ENCODE measurements at regions not wholly inside any gene's neighbourhood (a gene's known extent, or its start where the extent isn't known, plus 50 kb on each side); places are given as distances from the start of the nearest gene placed in this dataset.
"Not testable (repeated sequence)": the region's sequence is repeated elsewhere in the genome, so short reads cannot be mapped to it uniquely, and the experiment has no call there.

DNA sequence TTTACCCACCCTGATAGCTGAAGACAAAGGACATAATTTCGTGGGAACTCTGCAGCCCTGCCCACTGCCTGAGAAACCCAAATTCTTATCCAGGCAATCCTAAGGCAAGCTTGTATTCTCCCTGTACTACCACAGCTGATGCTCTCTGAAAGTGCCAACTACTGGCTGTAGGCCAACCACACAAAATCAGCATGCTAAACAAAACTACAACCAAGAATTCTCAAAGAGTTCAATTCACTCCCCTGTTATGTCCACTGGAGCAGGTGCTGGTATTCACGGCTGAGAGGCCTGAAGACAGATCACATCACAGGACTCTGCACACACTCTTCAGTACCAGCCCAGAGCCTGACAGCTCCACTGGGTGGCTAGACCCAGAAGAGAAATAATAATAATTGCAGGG, 375.9 kb upstream of the NDST4 start:
- WGBS, 2 experiments: 82 to 95% methylated on average over 2 of the region's 2 CpGs
- Histone ChIP-seq H3K36me3 (ENCODE audit: control insufficient read depth, insufficient read depth, low read length) (no peaks in the 10 kb centered on the region), H3K4me3 (ENCODE audit: insufficient read depth, low read depth, low read length) (no peak overlapping the region), H3K27ac (ENCODE audit: insufficient read depth, low read depth, low read length, poor library complexity, severe bottlenecking) (no peak overlapping the region), H3K27me3 (ENCODE audit: control insufficient read depth, insufficient read depth, low read length, poor library complexity, severe bottlenecking) (no peaks in the 10 kb centered on the region), H3K9me3 (ENCODE audit: control insufficient read depth, low read length) (no peaks in the 10 kb centered on the region), H3K4me1 (ENCODE audit: control insufficient read depth, insufficient read depth, low read length) (no peaks in the 10 kb centered on the region)

DNA sequence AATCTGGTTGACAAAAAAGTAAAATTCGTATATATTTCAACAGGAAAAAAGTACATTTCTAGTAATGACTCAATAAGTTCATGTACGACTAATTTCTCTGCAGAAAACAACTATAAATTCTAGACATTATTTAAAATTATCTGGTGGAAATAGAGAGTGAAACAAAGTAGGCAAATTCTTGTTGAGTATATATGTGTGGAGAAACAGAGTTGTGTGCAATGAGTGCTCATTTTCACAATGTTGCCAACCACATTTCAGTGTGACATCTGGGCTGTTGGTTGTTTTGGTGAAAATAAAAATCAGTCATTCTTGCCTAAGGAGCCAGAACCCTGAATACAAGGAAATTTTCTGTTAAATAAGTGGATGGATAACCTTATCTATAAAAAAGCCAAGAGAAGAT, 372.0 kb upstream of the NDST4 start:
- no peaks in the 10 kb centered on the region for H3K27me3 ChIP-seq (ENCODE audit: control insufficient read depth, insufficient read depth, low read length, poor library complexity, severe bottlenecking)
- 100% methylated on average over 1 of the region's 2 CpGs; no CpG with 5 or more reads in 1 of the 2 experiments for WGBS, 2 experiments
- H3K4me3 ChIP-seq (ENCODE audit: insufficient read depth, low read depth, low read length): no peak overlapping the region
- H3K27ac ChIP-seq (ENCODE audit: insufficient read depth, low read depth, low read length, poor library complexity, severe bottlenecking): no peak overlapping the region
- no peaks in the 10 kb centered on the region for H3K4me1 ChIP-seq (ENCODE audit: control insufficient read depth, insufficient read depth, low read length)
- H3K36me3 ChIP-seq (ENCODE audit: control insufficient read depth, insufficient read depth, low read length): no peaks in the 10 kb centered on the region
- no peaks in the 10 kb centered on the region for H3K9me3 ChIP-seq (ENCODE audit: control insufficient read depth, low read length)

DNA sequence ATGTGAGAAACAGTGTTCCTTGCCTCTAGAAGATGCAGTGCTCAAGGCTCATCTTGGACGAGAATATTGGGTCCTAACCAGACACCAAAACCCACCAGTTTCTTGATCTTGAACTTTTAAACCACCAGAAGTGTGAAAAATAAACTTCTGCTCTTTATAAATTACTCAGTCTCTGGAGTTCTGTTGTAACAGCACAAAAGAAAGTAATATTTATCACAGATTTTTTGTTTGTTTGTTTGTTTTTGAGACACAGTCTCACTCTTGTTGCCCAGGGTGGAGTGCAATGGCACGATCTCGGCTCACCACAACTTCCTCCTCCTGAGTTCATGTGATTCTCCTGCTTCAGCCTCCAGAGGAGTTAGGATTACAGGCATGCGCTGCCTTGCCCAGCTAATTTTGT, 371.1 kb upstream of the NDST4 start:
- no peak overlapping the region for H3K27ac ChIP-seq (ENCODE audit: insufficient read depth, low read depth, low read length, poor library complexity, severe bottlenecking)
- no peaks in the 10 kb centered on the region for H3K4me1 ChIP-seq (ENCODE audit: control insufficient read depth, insufficient read depth, low read length)
- 95 to 97% methylated on average over 4 of the region's 4 CpGs for WGBS, 2 experiments
- H3K9me3 ChIP-seq (ENCODE audit: control insufficient read depth, low read length): no peaks in the 10 kb centered on the region
- H3K4me3 ChIP-seq (ENCODE audit: insufficient read depth, low read depth, low read length): no peak overlapping the region
- no peaks in the 10 kb centered on the region for H3K27me3 ChIP-seq (ENCODE audit: control insufficient read depth, insufficient read depth, low read length, poor library complexity, severe bottlenecking)
- no peaks in the 10 kb centered on the region for H3K36me3 ChIP-seq (ENCODE audit: control insufficient read depth, insufficient read depth, low read length)

DNA sequence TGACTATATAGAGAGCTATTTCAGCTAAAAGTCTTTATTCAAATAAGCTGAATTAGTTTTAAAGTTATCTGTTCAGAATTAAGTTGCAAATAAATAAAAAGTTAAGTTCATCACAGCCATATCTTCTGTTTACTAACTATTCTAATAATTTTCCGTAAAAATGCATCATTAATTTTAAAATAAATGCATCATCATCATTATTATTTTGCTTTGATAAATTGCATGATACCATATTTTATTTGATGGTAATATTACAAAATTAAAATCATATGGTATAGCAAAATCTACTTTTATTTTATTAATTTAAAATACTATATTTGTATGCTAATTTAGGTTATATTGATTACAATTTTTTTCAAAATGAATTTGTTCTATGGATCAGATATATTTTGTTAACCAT, 357.3 kb upstream of the NDST4 start:
- Histone ChIP-seq H3K4me3 (ENCODE audit: insufficient read depth, low read depth, low read length) (no peak overlapping the region), H3K36me3 (ENCODE audit: control insufficient read depth, insufficient read depth, low read length) (no peaks in the 10 kb centered on the region), H3K9me3 (ENCODE audit: control insufficient read depth, low read length) (no peaks in the 10 kb centered on the region), H3K4me1 (ENCODE audit: control insufficient read depth, insufficient read depth, low read length) (no peaks in the 10 kb centered on the region), H3K27me3 (ENCODE audit: control insufficient read depth, insufficient read depth, low read length, poor library complexity, severe bottlenecking) (no peaks in the 10 kb centered on the region), H3K27ac (ENCODE audit: insufficient read depth, low read depth, low read length, poor library complexity, severe bottlenecking) (no peak overlapping the region)
- WGBS, 2 experiments: no CpG with 5 or more reads among the region's 1 CpG

DNA sequence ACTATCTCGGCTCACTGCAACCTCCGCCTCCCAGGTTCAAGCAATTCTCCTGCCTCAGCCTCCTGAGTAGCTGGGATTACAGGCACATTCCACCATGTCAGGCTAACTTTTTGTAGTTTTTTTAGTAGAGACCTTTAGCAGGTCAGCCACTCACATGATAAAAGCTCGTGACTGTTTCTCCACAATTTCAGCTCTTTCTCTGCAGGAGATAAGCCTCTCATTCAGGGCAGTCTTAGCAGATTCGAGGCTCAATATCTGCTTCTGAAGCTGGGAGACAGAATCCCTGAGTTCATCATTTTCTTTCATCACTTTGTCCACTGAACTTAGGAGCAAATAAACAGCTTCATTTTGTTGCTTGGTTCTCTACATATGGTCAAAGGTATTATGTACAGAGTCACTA, 345.9 kb upstream of the NDST4 start:
- WGBS, 2 experiments: 83 to 86% methylated on average over 4 of the region's 4 CpGs

DNA sequence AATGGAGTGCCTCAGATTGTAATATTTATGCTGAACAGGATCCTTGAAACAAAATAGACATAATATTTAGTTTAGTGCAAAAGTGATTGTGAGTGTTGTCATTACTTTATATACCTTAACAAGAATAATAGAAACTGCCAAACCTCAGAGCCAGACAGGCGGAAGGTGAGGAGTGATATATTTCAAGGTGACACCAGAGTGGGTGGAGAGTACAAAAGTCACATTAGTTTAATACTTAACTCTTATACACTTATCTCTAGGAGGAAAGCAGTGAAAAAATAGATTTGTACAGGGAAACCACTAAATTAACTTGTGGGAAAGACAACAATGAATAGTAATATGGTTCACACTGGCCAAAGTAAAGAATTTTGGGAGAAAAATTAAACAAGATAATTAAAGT, 342.8 kb upstream of the NDST4 start:
- no peak overlapping the region for H3K4me3 ChIP-seq (ENCODE audit: insufficient read depth, low read depth, low read length)
- no peak overlapping the region for H3K27ac ChIP-seq (ENCODE audit: insufficient read depth, low read depth, low read length, poor library complexity, severe bottlenecking)
- H3K9me3 ChIP-seq (ENCODE audit: control insufficient read depth, low read length): no peaks in the 10 kb centered on the region
- H3K27me3 ChIP-seq (ENCODE audit: control insufficient read depth, insufficient read depth, low read length, poor library complexity, severe bottlenecking): no peaks in the 10 kb centered on the region
- no peaks in the 10 kb centered on the region for H3K4me1 ChIP-seq (ENCODE audit: control insufficient read depth, insufficient read depth, low read length)
- H3K36me3 ChIP-seq (ENCODE audit: control insufficient read depth, insufficient read depth, low read length): no peaks in the 10 kb centered on the region
- no CpG with 5 or more reads among the region's 1 CpG for WGBS, 2 experiments

More for the DNA sequence above, 345.9 kb upstream of the NDST4 start:
- H3K4me1 ChIP-seq (ENCODE audit: control insufficient read depth, insufficient read depth, low read length); H3K27ac ChIP-seq (ENCODE audit: insufficient read depth, low read depth, low read length, poor library complexity, severe bottlenecking); H3K36me3 ChIP-seq (ENCODE audit: control insufficient read depth, insufficient read depth, low read length); H3K27me3 ChIP-seq (ENCODE audit: control insufficient read depth, insufficient read depth, low read length, poor library complexity, severe bottlenecking); H3K4me3 ChIP-seq (ENCODE audit: insufficient read depth, low read depth, low read length); H3K9me3 ChIP-seq (ENCODE audit: control insufficient read depth, low read length): not testable (repeated sequence)

DNA sequence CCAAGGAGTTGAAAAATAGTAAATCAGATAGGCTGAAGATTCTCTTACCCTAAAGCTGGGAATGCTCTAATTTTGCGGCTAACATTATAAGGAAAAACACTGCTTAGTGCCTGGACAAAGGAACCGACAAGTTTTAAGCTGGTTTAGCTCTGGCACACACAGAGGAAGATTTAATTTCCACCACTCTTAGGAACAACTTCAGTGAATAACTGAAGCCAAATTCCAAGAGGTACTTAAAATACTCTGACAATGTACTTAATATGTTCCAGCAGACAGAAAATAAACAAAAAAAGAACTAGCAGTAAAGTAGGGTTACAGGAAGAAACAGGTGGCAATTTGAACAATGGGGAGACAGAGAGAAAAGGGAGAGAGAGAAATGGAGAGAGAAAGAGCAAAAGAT, 340.8 kb upstream of the NDST4 start:
- Histone ChIP-seq H3K27me3 (ENCODE audit: control insufficient read depth, insufficient read depth, low read length, poor library complexity, severe bottlenecking) (no peaks in the 10 kb centered on the region), H3K27ac (ENCODE audit: insufficient read depth, low read depth, low read length, poor library complexity, severe bottlenecking) (no peak overlapping the region), H3K9me3 (ENCODE audit: control insufficient read depth, low read length) (no peaks in the 10 kb centered on the region), H3K4me1 (ENCODE audit: control insufficient read depth, insufficient read depth, low read length) (no peaks in the 10 kb centered on the region), H3K4me3 (ENCODE audit: insufficient read depth, low read depth, low read length) (no peak overlapping the region), H3K36me3 (ENCODE audit: control insufficient read depth, insufficient read depth, low read length) (no peaks in the 10 kb centered on the region)
- WGBS, 2 experiments: 96 to 98% methylated on average over 2 of the region's 2 CpGs

DNA sequence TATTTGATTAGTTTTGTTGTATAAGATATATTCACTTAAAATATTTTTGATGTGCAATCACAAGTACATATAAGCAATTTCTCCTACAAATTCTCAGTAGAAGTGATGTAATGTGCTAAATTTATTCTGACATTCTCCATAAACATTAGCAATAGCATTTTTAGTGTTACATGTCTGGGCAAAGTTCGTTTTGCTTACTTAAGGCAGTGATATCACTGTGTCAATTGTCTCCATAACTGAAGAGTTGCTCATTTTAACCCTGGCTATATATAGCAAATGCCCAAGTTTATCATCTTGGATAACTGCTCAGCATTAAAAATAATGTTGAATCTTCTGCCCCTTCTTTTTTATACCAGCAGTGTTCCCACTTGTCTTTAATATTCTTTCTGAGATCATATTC, 340.0 kb upstream of the NDST4 start:
- WGBS, 2 experiments: 89 to 97% methylated on average over 1 of the region's 1 CpG
- H3K36me3 ChIP-seq (ENCODE audit: control insufficient read depth, insufficient read depth, low read length): no peaks in the 10 kb centered on the region
- no peaks in the 10 kb centered on the region for H3K9me3 ChIP-seq (ENCODE audit: control insufficient read depth, low read length)
- no peak overlapping the region for H3K4me3 ChIP-seq (ENCODE audit: insufficient read depth, low read depth, low read length)
- no peaks in the 10 kb centered on the region for H3K27me3 ChIP-seq (ENCODE audit: control insufficient read depth, insufficient read depth, low read length, poor library complexity, severe bottlenecking)
- no peaks in the 10 kb centered on the region for H3K4me1 ChIP-seq (ENCODE audit: control insufficient read depth, insufficient read depth, low read length)
- no peak overlapping the region for H3K27ac ChIP-seq (ENCODE audit: insufficient read depth, low read depth, low read length, poor library complexity, severe bottlenecking)

DNA sequence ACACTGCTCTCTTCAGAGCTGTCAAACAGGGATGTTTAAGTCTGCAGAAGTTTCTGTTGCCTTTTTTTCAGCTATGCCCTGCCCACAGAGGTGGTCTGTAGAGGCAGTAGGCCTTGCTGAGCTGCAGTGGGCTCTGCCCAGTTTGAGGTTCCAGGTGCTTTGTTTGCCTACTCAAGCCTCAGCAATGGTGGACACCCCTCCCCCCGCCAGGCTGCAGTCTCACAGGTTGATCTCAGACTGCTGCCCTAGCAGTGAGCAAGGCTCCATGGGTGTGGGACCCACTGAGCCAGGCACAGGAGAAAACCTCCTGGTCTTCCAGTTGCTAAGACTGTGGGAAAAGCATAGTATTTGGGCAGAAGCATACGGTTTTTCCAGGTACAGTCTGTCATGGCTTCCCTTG, 338.8 kb upstream of the NDST4 start:
- not testable (repeated sequence) for H3K4me3 ChIP-seq (ENCODE audit: insufficient read depth, low read depth, low read length); H3K4me1 ChIP-seq (ENCODE audit: control insufficient read depth, insufficient read depth, low read length); H3K27me3 ChIP-seq (ENCODE audit: control insufficient read depth, insufficient read depth, low read length, poor library complexity, severe bottlenecking); H3K36me3 ChIP-seq (ENCODE audit: control insufficient read depth, insufficient read depth, low read length); H3K27ac ChIP-seq (ENCODE audit: insufficient read depth, low read depth, low read length, poor library complexity, severe bottlenecking); H3K9me3 ChIP-seq (ENCODE audit: control insufficient read depth, low read length)
- 90 to 97% methylated on average over 2 of the region's 2 CpGs for WGBS, 2 experiments

DNA sequence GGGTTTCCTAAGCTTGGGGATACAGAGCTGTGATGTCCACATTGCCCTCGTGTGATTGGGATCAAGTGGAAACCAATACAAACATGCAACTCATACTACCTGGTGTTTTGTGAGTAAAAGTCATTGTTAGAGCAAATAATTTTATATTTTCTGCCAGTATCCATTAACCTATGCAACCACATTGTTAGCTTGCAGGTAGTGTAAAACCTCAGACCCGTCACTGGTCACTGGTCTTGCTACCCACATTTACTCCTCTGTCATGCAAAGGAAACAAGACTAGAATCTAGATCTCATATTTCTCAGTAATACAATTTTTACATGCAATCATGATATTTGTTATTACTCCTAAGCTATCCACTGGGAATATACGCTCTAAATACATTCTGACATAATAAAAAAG, 324.3 kb upstream of the NDST4 start:
- no peaks in the 10 kb centered on the region for H3K9me3 ChIP-seq (ENCODE audit: control insufficient read depth, low read length)
- H3K4me1 ChIP-seq (ENCODE audit: control insufficient read depth, insufficient read depth, low read length): no peaks in the 10 kb centered on the region
- H3K27ac ChIP-seq (ENCODE audit: insufficient read depth, low read depth, low read length, poor library complexity, severe bottlenecking): no peak overlapping the region
- H3K27me3 ChIP-seq (ENCODE audit: control insufficient read depth, insufficient read depth, low read length, poor library complexity, severe bottlenecking): no peaks in the 10 kb centered on the region
- H3K36me3 ChIP-seq (ENCODE audit: control insufficient read depth, insufficient read depth, low read length): no peaks in the 10 kb centered on the region
- H3K4me3 ChIP-seq (ENCODE audit: insufficient read depth, low read depth, low read length): no peak overlapping the region
- WGBS, 2 experiments: 75 to 98% methylated on average over 2 of the region's 3 CpGs

DNA sequence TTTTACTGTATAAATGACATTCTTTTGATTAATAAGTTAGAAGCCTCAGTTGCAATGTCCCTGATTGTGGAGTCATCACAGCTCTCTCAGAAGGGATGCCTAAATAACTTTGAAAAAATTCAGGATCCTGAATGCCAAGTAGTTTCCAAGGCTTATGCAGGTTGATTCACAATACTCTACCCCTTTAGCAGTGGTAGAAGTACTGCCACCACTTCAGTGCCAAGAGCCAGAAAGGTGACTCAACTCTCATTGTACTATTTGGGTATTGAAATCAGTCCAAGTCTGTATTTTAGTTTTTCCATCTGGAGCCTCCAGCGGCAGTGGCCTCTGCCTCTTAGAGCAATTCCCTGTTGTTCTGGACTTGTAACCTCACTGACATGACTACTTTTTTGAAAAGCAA, 320.1 kb upstream of the NDST4 start:
- Histone ChIP-seq H3K4me3 (ENCODE audit: insufficient read depth, low read depth, low read length) (no peak overlapping the region), H3K36me3 (ENCODE audit: control insufficient read depth, insufficient read depth, low read length) (no peaks in the 10 kb centered on the region), H3K27ac (ENCODE audit: insufficient read depth, low read depth, low read length, poor library complexity, severe bottlenecking) (no peak overlapping the region), H3K9me3 (ENCODE audit: control insufficient read depth, low read length) (no peaks in the 10 kb centered on the region), H3K4me1 (ENCODE audit: control insufficient read depth, insufficient read depth, low read length) (no peaks in the 10 kb centered on the region), H3K27me3 (ENCODE audit: control insufficient read depth, insufficient read depth, low read length, poor library complexity, severe bottlenecking) (no peaks in the 10 kb centered on the region)
- WGBS, 2 experiments: 87 to 96% methylated on average over 1 of the region's 1 CpG

Data from ectodermal cell (in vitro differentiated cells).